Peyer's patch (tissue), 4 donors: ENCODE measurements at regions not wholly inside any gene's neighbourhood (a gene's known extent, or its start where the extent isn't known, plus 50 kb on each side); places are given as distances from the start of the nearest gene placed in this dataset.

Source experiments
- CTCF ChIP-seq, 6 experiments: fragments of 450-650 bp in 4 of 6; fragments of 200-600 bp in 2 of 6; sonication (generic) in 1 of 6; IDR thresholded peaks; one replicate each; pipeline ENCODE4 v1.5.1; 2017 to 2019; ENCODE audit warnings: antibody characterized with exemption in 6 of 6, mild to moderate bottlenecking in 3 of 6, moderate library complexity in 1 of 6
- POLR2A ChIP-seq, 2 donors: fragments of 450-650 bp; IDR thresholded peaks; one replicate each; pipeline ENCODE4 v1.5.1; 2017; ENCODE audit warnings: antibody characterized with exemption in 2 of 2, mild to moderate bottlenecking in 2 of 2, moderate library complexity in 2 of 2

- no peak for TF ChIP-seq CTCF (IDR thresholded peaks at IDR 0.05)
- no peak for TF ChIP-seq POLR2A (IDR thresholded peaks at IDR 0.05)
These were observed 107.0 kb upstream of the TENM3 start for GRCh38 chr4:182136201-182136600.
